GM18505 (cell line): ENCODE measurements at regions not wholly inside any gene's neighbourhood (a gene's known extent, or its start where the extent isn't known, plus 50 kb on each side); places are given as distances from the start of the nearest gene placed in this dataset.
A peak's percentile ranks its signal among the peaks of the same experiment; 100 is the strongest.

ENCODE experiments used
- ATAC-seq: cut with Tn5 transposase; IDR thresholded peaks from one replicate; pipeline ENCODE4 v1.9.1; 2021; ENCODE audit not compliant: unreplicated experiment
- POLR2A ChIP-seq: IDR thresholded peaks from 4 replicates; pipeline ENCODE4 v1.6.1; 2011; ENCODE audit warnings: borderline replicate concordance; ENCODE audit not compliant: insufficient read depth, insufficient read length; ENCODE audit errors: extremely low read depth

DNA sequence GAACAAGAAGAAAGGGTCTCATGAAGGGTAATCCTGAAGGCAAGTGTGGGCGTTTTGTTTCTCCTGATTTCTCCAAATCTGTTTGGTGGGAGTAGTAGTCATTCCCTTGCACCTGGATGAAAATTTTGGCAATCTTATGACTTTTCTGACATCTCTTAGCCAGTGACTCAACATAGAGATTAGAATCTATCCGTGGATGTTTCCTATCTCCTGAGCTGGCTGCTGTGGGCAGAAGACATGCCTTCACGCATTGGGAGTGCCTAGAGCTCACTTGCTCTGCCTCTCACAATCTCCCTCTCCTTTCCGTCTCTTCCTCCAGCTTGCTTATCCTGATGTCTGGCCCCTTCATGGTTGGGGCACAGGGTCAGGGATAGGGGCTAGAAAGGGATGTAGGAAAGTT lies 174.2 kb upstream of the NFIA start:
- no peak for ATAC-seq
- TF ChIP-seq POLR2A: no peak

DNA sequence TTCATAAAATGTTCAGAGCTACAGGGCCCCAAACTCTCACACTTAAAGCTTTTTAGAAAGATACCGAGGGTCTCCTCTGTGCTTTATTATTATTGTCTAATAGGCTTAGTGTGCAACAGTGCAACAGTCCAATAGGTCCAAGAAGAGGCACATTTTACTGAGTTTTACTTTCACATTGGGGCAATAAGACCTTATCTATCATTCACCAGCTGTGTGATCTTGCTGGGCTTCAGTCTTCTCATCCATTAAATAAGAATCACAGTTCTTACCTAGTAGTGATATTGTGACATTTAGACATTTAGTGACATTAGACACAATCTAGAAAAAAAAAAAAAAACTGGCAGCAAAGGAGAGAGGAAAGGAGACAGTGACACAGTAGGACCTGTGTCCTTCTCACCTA lies 175.8 kb upstream of the NFIA start:
- no peak for ATAC-seq
- TF ChIP-seq POLR2A: no peak

DNA sequence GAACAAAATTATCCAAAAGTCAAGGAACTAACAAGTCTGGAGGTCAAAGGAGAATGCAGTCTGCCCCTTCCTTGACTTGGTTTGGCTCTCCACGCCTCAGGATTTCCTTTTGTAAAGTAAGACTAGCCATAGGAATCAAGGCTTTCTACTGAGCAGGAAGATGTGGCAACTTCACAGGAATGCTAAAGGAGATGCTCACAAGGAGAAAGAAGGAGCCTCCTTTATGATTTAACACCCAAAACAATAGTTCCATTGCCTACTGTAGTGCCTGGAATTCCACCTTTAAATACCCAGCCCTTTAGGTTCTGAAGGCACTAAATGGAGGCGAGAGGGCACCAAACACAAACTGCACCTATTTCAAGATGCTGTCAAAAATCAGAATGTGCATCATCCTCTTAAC lies 176.3 kb upstream of the NFIA start:
- TF ChIP-seq POLR2A: no peak
- ATAC-seq: no peak

DNA sequence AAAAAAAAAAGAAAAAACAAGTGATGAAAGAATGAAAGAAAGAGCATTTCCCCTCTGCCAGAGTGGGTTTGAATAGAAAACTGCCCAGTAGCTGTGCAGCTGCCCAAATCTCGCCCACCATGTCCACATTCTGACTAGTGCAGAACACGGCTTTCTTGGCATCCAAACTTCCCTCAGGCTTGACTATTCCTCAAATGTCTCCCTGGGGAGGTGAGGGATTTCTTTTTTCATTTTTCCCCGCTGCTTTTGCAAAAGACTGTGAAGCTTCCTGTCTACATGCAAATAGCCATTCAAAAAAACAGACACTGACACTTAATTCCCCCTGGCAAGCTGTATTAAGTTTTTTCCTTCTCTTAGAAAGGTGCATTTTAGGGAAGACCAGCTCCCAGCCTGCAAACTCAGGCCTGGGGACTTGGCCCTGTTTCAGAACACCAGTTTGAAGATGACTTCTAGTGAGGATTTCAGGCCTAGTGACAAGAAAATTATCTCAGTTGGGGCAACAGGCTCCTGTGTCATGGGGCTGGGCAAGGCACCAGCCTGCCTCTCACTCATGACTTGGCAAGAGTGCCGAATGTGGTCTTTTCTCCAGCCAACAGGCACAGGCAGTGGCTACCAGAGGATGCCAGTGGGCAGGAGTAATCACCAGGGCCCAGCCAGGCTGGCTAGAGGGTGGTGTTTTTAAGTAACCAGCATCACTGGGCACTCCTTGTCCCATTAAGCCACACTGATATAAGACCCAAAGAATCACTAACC lies 178.1 kb upstream of the NFIA start:
- no peak for TF ChIP-seq POLR2A
- ATAC-seq: no peak

DNA sequence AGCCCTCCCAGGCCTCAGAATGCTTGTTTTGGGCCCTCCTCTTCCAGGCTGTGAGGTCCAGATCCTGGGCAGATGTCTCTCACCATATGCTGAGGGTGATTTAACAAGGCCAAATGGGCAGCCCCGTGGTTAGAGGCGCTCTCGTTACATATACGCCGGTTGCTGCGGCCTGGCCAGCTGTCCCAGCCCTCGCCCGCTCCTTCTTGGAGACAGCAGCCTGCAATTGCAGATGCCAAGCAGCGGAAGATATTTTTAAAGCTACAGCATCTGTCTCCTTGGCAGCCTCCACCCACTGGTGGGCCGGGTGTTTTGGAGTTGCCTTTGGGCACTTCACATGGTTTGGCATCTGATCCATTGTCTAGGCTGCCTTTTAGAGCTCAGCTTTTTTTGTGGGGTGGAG lies 178.8 kb upstream of the NFIA start:
- no peak for TF ChIP-seq POLR2A
- ATAC-seq: no peak

DNA sequence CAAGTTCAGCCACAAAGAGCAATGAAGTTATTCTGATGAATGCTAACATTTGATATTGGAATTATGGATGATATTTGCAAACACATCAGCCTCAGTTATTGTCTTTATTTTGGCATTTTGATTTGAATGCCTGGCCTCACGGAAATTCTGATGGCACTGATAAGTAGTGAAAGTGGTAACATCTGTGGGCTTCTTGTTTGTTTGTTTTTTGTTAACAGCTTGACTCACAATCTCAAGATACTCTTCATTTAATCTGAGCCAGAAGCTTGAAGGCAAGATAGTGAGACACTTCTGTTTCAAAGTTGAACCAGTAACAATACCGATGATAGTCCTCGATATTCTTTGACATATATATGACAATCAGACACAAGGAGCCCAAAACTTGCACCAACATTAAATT lies 182.9 kb upstream of the NFIA start:
- TF ChIP-seq POLR2A: no peak
- no peak for ATAC-seq

DNA sequence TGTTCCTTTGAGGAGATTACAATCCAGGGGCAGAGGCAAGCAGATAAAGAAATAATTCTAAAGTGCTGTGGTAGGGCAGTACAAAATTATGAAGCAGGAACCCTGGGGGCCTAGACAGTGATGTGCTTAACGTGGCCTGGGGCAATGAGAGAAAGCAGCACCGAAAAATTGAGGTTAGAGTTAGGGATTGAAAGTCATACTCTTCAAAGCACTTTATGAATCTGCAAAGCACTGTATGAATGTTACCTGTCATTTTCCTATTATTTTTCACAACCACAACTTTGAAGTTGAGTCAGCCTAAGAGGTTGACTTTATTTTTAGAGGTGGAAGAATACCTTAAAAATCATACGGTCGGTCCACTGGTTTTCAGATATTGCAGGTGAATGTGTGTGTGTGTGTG lies 183.4 kb upstream of the NFIA start:
- TF ChIP-seq POLR2A: no peak
- ATAC-seq: peak; percentile 77

DNA sequence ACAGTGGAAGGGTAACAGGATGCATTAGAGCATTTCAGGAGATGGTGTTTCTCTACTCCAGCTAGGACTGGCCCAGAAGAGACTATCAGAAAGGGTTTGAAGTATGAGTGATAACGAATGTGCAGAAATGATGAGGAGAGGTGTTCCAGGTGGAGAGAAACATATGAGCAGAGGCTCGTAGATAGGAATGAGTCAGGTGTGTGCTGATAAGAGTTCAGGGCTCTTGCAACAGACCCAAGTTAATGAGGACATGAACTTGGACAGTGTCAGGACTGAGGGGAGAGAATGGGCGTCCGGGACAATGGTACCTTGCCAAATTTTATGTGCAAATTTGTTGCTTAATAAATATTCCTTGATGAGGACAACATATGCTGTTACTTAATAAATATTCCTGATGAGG lies 183.9 kb upstream of the NFIA start:
- ATAC-seq: no peak
- no peak for TF ChIP-seq POLR2A

DNA sequence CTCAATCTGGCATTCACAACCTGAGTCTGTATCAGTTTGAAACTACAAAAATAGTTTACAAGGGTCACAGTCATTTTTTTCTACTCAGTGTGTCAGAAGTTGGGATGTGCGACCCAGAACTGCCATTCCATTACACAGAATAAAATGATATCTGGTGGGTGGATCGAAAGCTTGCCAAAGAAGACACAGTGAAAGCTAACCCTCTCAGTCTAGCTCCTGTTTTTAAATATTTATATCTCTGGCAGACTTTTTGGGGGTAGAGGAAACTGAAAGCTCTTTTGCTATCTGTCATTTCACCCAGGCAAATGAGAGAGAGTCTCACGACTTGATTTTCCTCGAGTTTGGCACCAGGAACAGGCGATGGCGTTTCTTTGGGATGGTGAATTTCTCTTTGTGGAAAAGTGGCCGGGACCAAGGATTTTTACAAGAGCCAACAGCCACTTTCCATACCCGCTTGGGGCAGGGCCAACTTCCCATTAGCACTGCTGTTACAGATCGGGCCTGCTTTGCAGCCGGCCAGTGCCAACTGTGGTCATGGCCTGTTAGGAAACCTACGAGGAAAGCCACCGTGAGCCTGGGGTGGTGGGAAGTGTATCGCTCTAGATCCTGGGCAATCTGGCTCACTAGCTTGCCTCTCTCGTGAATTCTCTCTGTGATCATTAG lies 185.5 kb upstream of the NFIA start:
- no peak for ATAC-seq
- no peak for TF ChIP-seq POLR2A

DNA sequence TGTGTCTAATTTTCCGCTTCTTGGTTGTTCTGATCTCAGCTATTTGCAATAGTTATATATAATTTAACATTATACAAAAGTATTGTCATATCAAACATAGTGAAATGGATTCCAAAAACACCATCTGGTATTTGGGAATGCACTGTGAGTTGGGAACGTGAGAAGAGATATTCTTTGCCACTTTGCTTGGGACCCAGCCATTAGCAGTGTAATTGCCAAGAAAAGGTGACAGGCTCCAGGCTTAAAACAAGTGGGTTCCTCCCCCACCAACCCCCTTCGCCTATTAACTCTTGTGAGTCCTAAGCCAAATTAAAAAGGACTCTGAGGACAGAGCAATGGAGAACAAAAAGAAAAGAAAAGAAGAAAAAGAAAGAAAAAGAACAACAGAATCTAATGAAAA lies 186.7 kb upstream of the NFIA start:
- TF ChIP-seq POLR2A: no peak
- no peak for ATAC-seq

DNA sequence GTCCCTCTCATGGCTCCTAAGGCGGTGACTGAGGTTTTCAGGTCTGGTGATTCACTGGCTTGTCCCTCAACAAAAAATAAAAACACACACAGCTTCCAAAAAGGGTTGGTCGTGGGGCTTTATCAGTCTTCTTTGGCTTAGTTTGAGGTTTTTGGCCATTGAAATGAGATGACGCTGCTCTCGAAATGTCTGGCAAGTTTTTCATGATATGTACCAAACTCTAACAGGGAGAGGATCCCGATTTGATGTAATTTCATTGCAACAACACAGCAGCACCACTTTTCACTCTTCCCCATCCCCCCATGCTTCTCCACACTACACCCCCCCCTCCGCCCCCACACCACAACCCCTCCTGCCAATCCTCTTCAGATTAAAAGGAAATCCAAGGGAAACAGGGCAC lies 187.1 kb upstream of the NFIA start:
- TF ChIP-seq POLR2A: no peak
- no peak for ATAC-seq

DNA sequence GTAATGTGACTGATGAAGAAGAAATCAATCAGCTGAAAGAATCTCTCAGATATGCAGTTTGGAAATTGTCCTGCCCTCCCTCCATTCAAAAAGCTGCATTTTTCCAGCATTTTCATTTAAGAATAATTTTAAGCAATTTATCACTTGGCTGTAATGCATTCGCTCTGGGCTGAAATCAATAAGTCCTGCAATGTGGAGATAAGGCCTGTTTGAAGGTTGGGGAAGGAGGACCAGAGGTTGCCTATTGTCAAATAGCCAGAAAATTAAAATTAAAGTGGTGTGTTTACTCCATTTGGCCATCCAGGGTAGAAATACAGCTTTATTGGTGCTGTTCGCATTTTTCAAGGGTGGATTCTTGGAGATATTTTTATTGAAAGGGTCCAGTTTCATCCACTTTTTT lies 187.6 kb upstream of the NFIA start:
- no peak for TF ChIP-seq POLR2A
- no peak for ATAC-seq

DNA sequence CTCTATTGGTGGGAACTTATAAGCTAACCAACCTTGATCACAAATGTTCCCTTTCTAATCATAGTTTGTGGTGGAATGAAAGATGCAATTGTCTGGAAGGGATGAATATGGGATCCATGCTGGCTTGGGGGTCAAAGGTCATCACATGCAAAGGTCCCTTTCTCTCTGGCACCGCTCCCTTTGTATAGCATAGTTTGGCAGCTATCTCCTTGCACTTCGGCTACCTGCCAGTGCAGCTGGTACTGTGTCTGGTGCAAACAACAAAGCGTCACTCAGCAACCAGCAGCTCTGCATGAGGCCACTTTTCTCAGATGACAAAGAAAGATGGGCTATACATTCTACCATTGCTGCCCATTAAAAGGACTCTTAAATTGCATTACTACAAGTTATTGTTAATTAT lies 188.2 kb upstream of the NFIA start:
- no peak for ATAC-seq
- no peak for TF ChIP-seq POLR2A

DNA sequence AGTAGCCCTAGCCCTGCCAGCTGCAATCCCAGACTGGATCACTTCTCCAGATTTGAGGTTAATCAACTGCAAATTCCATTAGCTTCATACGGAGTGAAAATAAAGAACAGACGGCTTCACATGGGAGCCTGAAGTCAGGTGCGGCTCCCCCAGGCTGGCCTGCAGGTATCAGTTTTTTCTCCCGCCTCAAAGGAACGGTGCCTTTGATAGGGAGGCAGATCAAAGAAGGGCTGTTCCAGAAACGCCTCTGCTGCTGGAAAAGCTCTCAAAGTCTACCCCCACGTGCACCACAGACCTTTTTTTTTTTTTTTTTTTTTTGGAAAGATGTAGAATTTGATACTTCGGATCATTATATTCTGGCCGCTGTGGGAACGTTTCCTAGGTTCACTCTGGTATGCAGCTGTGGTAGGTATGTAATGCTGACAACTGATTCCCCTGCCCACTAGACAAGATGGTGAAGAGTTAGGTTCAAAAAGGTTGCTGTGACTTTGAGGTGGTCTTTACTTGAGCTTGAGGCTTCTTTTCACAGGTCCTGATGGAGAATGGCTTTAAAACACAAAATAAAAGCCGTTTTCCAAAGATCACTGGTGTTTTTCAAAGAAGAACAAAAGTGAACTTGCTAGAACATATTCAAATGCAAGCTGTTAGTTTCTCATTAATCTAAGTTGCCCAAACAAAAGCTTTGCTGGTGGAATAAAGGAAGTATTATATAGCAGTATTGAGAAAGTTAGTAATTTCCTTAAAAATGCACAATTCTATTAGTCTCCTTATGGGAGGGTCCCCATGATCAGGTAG lies 189.0 kb upstream of the NFIA start:
- no peak for ATAC-seq
- no peak for TF ChIP-seq POLR2A
